ENCODE measurements at regions not wholly inside any gene's neighbourhood (a gene's known extent, or its start where the extent isn't known, plus 50 kb on each side); places are given as distances from the start of the nearest gene placed in this dataset.

GRCh38 chr5:67902497-67902830, 313.1 kb upstream of the PIK3R1 start:
- ATAC-seq, result no peak

GRCh38 chr5:67901814-67902496, 313.6 kb upstream of the PIK3R1 start:
- ATAC-seq, result no peak
- TF ChIP-seq ZNF70 (CRISPR knock-in tag; IDR thresholded peaks at IDR 0.05) (no peak), ESRRG (CRISPR knock-in tag; IDR thresholded peaks at IDR 0.05) (no peak), ZNF565 (CRISPR knock-in tag; conservative IDR thresholded peaks at IDR 0.05; ENCODE audit: low read depth) (no peak), SNAI2 (CRISPR knock-in tag; IDR thresholded peaks at IDR 0.05) (no peak), BACH2 (CRISPR knock-in tag; IDR thresholded peaks at IDR 0.05; ENCODE audit: borderline replicate concordance) (no peak), ARNTL (CRISPR knock-in tag; IDR thresholded peaks at IDR 0.05; ENCODE audit: borderline replicate concordance, low read depth) (no peak), ZNF8 (CRISPR knock-in tag; IDR thresholded peaks at IDR 0.05) (no peak), CSDC2 (CRISPR knock-in tag; IDR thresholded peaks at IDR 0.05) (no peak), CSRNP3 (CRISPR knock-in tag; IDR thresholded peaks at IDR 0.05) (no peak), ZFP30 (CRISPR knock-in tag; IDR thresholded peaks at IDR 0.05) (no peak), CREB5 (CRISPR knock-in tag; IDR thresholded peaks at IDR 0.05; ENCODE audit: low read depth) (no peak), TCF4 (CRISPR knock-in tag; IDR thresholded peaks at IDR 0.05; ENCODE audit: borderline replicate concordance) (no peak), RARB (CRISPR knock-in tag; IDR thresholded peaks at IDR 0.05) (no peak), TOX (CRISPR knock-in tag; IDR thresholded peaks at IDR 0.05; ENCODE audit: borderline replicate concordance) (no peak), ZC3H10 (CRISPR knock-in tag; IDR thresholded peaks at IDR 0.05) (no peak), GLIS3 (CRISPR knock-in tag; IDR thresholded peaks at IDR 0.05) (no peak)

More at GRCh38 chr5:67902497-67902830, 313.1 kb upstream of the PIK3R1 start:
- TF ChIP-seq ZFP3 (CRISPR knock-in tag; IDR thresholded peaks at IDR 0.05), result no peak
- no peak for TF ChIP-seq ZNF565 (CRISPR knock-in tag; conservative IDR thresholded peaks at IDR 0.05; ENCODE audit: low read depth)
- no peak for TF ChIP-seq SNAI2 (CRISPR knock-in tag; IDR thresholded peaks at IDR 0.05)
- TF ChIP-seq CSRNP3 (CRISPR knock-in tag; IDR thresholded peaks at IDR 0.05), result no peak
- no peak for TF ChIP-seq TSHZ2 (CRISPR knock-in tag; IDR thresholded peaks at IDR 0.05)
- no peak for TF ChIP-seq RARB (CRISPR knock-in tag; IDR thresholded peaks at IDR 0.05)
- no peak for TF ChIP-seq OSR1 (CRISPR knock-in tag; IDR thresholded peaks at IDR 0.05)
- no peak for TF ChIP-seq ZFP30 (CRISPR knock-in tag; IDR thresholded peaks at IDR 0.05)
- TF ChIP-seq ZNF70 (CRISPR knock-in tag; IDR thresholded peaks at IDR 0.05), result no peak
- no peak for TF ChIP-seq CSDC2 (CRISPR knock-in tag; IDR thresholded peaks at IDR 0.05)
- no peak for TF ChIP-seq ZC3H10 (CRISPR knock-in tag; IDR thresholded peaks at IDR 0.05)
- TF ChIP-seq TCF4 (CRISPR knock-in tag; IDR thresholded peaks at IDR 0.05; ENCODE audit: borderline replicate concordance), result no peak
- no peak for TF ChIP-seq PATZ1 (CRISPR knock-in tag; IDR thresholded peaks at IDR 0.05; ENCODE audit: borderline replicate concordance)
- TF ChIP-seq ISL1 (CRISPR knock-in tag; IDR thresholded peaks at IDR 0.05), result no peak
- TF ChIP-seq ZNF8 (CRISPR knock-in tag; IDR thresholded peaks at IDR 0.05), result no peak

All from SK-N-SH treated with all-trans-retinoic acid at 6 μM for 48 hours (cell line).